ENCODE measurements at regions not wholly inside any gene's neighbourhood (a gene's known extent, or its start where the extent isn't known, plus 50 kb on each side); places are given as distances from the start of the nearest gene placed in this dataset.

DNA sequence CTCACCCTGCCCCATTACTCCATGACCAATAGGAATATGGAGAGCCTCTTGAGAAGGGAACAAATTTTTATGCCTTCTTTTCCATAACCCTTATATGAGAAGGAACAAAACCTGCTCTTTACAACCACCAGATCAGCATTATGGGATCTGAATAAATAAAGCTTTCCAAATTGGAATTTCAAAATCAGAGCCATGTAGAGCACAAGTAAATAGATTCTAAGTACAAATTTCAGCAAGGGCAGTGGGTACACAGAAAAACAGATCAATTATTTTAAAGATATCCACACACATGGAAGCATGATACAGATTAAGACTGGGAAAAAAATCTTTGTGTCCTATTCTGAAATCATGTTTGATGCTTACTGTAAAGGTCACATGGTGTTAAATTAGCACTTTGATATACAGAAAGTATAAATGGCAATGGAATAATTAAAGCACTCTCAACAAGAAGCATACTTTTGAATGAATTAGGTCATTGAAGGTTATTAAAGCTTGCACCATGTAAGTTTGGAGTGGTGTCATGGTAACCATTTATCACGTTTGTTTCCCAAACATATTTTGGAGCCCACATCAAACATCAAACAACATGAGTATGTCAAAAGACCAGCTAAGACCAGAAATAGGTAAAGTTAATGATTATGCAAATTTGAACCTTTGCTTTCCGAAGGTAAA, 75.9 kb upstream of the AVPR1A start:
- Histone ChIP-seq H3K9me3 (no peaks in the 10 kb centered on the region), H3K36me3 (no peaks in the 10 kb centered on the region), H3K4me3 (no peak overlapping the region), H3K27me3 (replicated peaks; ENCODE audit: insufficient read depth) (no peaks in the 10 kb centered on the region), H3K4me1 (replicated peaks) (no peaks in the 10 kb centered on the region), H3K27ac (no peak overlapping the region)
- WGBS = 54% methylated on average over 2 of the region's 2 CpGs
- intact Hi-C loops (cut with DNase I) = no loop called here
- no peak for TF ChIP-seq POLR2A (IDR thresholded peaks at IDR 0.05)
- no peak for TF ChIP-seq POLR2AphosphoS5 (IDR thresholded peaks at IDR 0.05)
- TF ChIP-seq CTCF (IDR thresholded peaks at IDR 0.05) = no peak
- DNase-seq (ENCODE audit: low spot score) = no peak

DNA sequence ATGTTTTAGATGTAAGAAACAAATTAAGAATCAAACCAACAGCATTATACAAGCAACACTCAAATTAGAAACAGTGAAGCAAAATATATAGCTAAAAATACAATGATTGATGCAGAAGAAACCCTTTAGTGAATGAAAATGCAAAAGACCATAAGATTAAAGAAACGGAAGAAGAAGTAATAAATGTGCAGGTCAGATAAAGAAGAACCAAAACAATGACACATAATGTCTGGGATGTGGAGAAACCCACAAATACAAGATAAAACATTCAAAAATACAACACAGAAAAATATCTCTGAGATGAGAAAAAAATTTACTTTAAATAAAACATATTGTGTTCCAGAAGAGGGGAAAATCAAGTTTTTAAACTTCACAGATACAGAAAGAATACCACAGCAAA, 73.4 kb upstream of the AVPR1A start:
- WGBS = 47% methylated on average over 1 of the region's 1 CpG
- H3K4me1 ChIP-seq (replicated peaks) = no peaks in the 10 kb centered on the region
- H3K36me3 ChIP-seq = no peaks in the 10 kb centered on the region
- TF ChIP-seq CTCF (IDR thresholded peaks at IDR 0.05) (no peak), POLR2A (IDR thresholded peaks at IDR 0.05) (no peak), POLR2AphosphoS5 (IDR thresholded peaks at IDR 0.05) (no peak)
- no peaks in the 10 kb centered on the region for H3K27me3 ChIP-seq (replicated peaks; ENCODE audit: insufficient read depth)
- no peak overlapping the region for H3K27ac ChIP-seq
- H3K9me3 ChIP-seq = no peaks in the 10 kb centered on the region
- DNase-seq (ENCODE audit: low spot score) = no peak
- H3K4me3 ChIP-seq = no peak overlapping the region
- intact Hi-C loops (cut with DNase I) = no loop called here

- Histone ChIP-seq H3K9me3 (no peaks in the 10 kb centered on the region), H3K4me1 (replicated peaks) (no peaks in the 10 kb centered on the region), H3K27ac (no peak overlapping the region), H3K36me3 (no peaks in the 10 kb centered on the region), H3K27me3 (replicated peaks; ENCODE audit: insufficient read depth) (no peaks in the 10 kb centered on the region), H3K4me3 (no peak overlapping the region)
- DNase-seq (ENCODE audit: low spot score) = no peak
- TF ChIP-seq POLR2A (IDR thresholded peaks at IDR 0.05) (no peak), POLR2AphosphoS5 (IDR thresholded peaks at IDR 0.05) (no peak), CTCF (IDR thresholded peaks at IDR 0.05) (no peak)
- intact Hi-C loops (cut with DNase I) = no loop called here
These were observed 72.1 kb upstream of the AVPR1A start for GRCh38 chr12:63223128-63223527.

GRCh38 chr12:63222582-63222981, 71.6 kb upstream of the AVPR1A start:
- Histone ChIP-seq H3K4me3 (no peak overlapping the region), H3K4me1 (replicated peaks) (no peaks in the 10 kb centered on the region), H3K27me3 (replicated peaks; ENCODE audit: insufficient read depth) (no peaks in the 10 kb centered on the region), H3K9me3 (no peaks in the 10 kb centered on the region), H3K27ac (no peak overlapping the region), H3K36me3 (no peaks in the 10 kb centered on the region)
- intact Hi-C loops (cut with DNase I) = no loop called here
- TF ChIP-seq CTCF (IDR thresholded peaks at IDR 0.05) (no peak), POLR2A (IDR thresholded peaks at IDR 0.05) (no peak), POLR2AphosphoS5 (IDR thresholded peaks at IDR 0.05) (no peak)
- DNase-seq (ENCODE audit: low spot score) = no peak
- 85% methylated on average over 3 of the region's 3 CpGs for WGBS

GRCh38 chr12:63220921-63221320, 69.9 kb upstream of the AVPR1A start:
- Histone ChIP-seq H3K27ac (no peak overlapping the region), H3K4me1 (replicated peaks) (no peaks in the 10 kb centered on the region), H3K27me3 (replicated peaks; ENCODE audit: insufficient read depth) (no peaks in the 10 kb centered on the region), H3K4me3 (no peak overlapping the region), H3K36me3 (no peaks in the 10 kb centered on the region), H3K9me3 (no peaks in the 10 kb centered on the region)
- WGBS = 0% methylated on average over 1 of the region's 1 CpG
- intact Hi-C loops (cut with DNase I) = no loop called here
- DNase-seq (ENCODE audit: low spot score) = no peak
- no peak for TF ChIP-seq POLR2A (IDR thresholded peaks at IDR 0.05)
- no peak for TF ChIP-seq POLR2AphosphoS5 (IDR thresholded peaks at IDR 0.05)
- TF ChIP-seq CTCF (IDR thresholded peaks at IDR 0.05) = no peak

Measured in prostate gland (tissue), 2 donors.